Epithelial cell of proximal tubule (primary cell): ENCODE measurements at regions not wholly inside any gene's neighbourhood (a gene's known extent, or its start where the extent isn't known, plus 50 kb on each side); places are given as distances from the start of the nearest gene placed in this dataset.

Source experiments
- DNase-seq: peaks from one replicate; pipeline ENCODE4 v3.0.0-alpha.2; 2011; ENCODE audit warnings: low read depth
- H3K4me3 ChIP-seq: 2 replicates; pipeline ENCODE4 v1.5.1; 2011; ENCODE audit warnings: low read depth, mild to moderate bottlenecking, low read length
- TF ChIP-seq, protein P1 (sequence below): conservative IDR thresholded peaks from 2 replicates; pipeline ENCODE4 v1.5.1; 2012; ENCODE audit warnings: low read depth, mild to moderate bottlenecking, low read length

DNA sequence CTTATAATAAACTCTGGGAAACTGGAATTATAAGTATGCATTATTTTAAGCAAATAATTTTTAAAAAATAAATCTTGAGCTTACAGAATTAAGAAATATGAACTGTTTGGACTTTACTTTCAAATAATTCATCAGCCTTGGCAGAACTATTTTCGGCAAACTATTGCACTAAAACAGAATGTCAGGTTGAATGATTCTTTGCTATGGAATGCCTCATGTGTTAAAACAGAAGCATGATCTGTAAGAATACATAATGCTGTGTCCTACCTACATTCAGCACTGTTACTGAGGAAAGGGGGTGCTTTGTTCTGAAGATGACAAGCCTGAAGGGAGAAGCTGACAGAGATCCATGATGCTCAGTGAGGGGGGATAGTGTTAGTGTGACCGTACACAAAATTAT, 55.6 kb upstream of the EXOC1L start:
- TF ChIP-seq, protein P1, sequence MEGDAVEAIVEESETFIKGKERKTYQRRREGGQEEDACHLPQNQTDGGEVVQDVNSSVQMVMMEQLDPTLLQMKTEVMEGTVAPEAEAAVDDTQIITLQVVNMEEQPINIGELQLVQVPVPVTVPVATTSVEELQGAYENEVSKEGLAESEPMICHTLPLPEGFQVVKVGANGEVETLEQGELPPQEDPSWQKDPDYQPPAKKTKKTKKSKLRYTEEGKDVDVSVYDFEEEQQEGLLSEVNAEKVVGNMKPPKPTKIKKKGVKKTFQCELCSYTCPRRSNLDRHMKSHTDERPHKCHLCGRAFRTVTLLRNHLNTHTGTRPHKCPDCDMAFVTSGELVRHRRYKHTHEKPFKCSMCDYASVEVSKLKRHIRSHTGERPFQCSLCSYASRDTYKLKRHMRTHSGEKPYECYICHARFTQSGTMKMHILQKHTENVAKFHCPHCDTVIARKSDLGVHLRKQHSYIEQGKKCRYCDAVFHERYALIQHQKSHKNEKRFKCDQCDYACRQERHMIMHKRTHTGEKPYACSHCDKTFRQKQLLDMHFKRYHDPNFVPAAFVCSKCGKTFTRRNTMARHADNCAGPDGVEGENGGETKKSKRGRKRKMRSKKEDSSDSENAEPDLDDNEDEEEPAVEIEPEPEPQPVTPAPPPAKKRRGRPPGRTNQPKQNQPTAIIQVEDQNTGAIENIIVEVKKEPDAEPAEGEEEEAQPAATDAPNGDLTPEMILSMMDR, result no peak
- no peak for DNase-seq
- no peak overlapping the region for H3K4me3 ChIP-seq

DNA sequence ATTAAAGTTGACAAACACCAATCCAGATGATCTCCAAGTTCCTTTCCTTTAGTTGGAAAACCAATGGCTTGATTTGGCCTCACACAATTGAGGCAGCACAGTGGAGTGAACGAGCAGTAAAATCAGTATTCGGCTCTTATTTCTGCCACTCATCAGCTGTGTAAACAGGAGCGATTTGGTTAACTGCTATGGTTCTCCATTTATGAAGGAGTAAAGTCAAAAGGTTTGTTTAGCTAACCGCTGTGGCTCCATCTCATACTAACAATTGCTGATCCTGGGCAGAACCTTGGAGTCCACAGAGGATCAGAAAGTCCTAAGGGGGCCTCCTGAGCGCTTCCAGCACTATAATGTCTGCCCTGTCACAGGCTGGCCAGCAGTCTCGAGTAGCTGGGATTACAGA, 54.5 kb upstream of the EXOC1L start:
- TF ChIP-seq, protein P1, result no peak
- no peak for DNase-seq

DNA sequence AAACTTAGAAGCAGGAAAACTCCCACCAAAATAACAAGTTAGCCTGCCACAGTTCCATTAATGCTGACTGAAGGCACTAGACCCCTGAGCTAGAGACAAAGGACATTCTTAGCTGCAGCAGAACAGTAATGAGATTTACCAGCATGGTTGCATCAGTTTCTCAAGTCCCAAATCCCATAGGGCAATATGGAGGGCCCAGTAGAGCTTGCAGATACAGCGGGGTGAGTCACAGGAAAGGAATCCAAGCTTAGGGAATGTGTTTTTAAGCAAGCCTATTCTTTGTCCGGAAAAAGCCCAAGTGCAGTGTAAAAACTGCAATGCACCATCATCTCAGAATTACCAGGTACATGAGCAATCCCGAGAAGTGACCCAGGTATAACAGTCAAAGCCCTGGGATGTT, 51.3 kb upstream of the EXOC1L start:
- no peak overlapping the region for H3K4me3 ChIP-seq
- TF ChIP-seq, protein P1, result no peak
- no peak for DNase-seq

More for the DNA sequence above, 54.5 kb upstream of the EXOC1L start:
- H3K4me3 ChIP-seq, result no peak overlapping the region
